HEK293 (cell line): ENCODE measurements at regions not wholly inside any gene's neighbourhood (a gene's known extent, or its start where the extent isn't known, plus 50 kb on each side); places are given as distances from the start of the nearest gene placed in this dataset.

Experiments
- CTCF ChIA-PET: fragments of 350-600 bp; formaldehyde crosslinking; extraction: SDS; loops from one replicate; lab custom pipeline; 2021; ENCODE audit warnings: antibody characterized with exemption; lab: Yijun Ruan, JAX
- POLR2A ChIA-PET: fragments of 300-600 bp; formaldehyde crosslinking; extraction: SDS; loops from one replicate; lab custom pipeline; 2020; ENCODE audit warnings: antibody characterized with exemption, inconsistent platforms; lab: Yijun Ruan, JAX
- H3K27ac ChIP-seq: fragments of 200-500 bp; sonication (Bioruptor generic); 2 replicates; pipeline ENCODE4 v1.5.1; 2014; ENCODE audit warnings: low read depth, low read length, control low read depth, inconsistent platforms; ENCODE audit errors: extremely low read depth
- H3K36me3 ChIP-seq, 2 experiments: fragments of 200-500 bp in 1 of 2; sonication (Bioruptor generic) in 1 of 2; 1 replicate in 1 of 2; 2 replicates in 1 of 2; pipeline ENCODE4 v1.5.1; 2014 to 2017; ENCODE audit warnings: inconsistent platforms in 2 of 2, low read length in 2 of 2; ENCODE audit not compliant: control insufficient read depth in 2 of 2, insufficient read depth in 1 of 2
- H3K4me1 ChIP-seq: fragments of 200-500 bp; sonication (Bioruptor generic); 2 replicates; pipeline ENCODE4 v1.5.1; 2014; ENCODE audit warnings: mild to moderate bottlenecking, low read length, inconsistent platforms; ENCODE audit not compliant: control insufficient read depth, insufficient read depth
- H3K4me3 ChIP-seq: 2 replicates; pipeline ENCODE4 v1.5.1; 2011; ENCODE audit warnings: low read depth, mild to moderate bottlenecking, control low read depth, low read length, moderate library complexity
- H3K9me3 ChIP-seq: fragments of 200-500 bp; sonication (Bioruptor generic); 2 replicates; pipeline ENCODE4 v1.5.1; 2014; ENCODE audit warnings: low read depth, low read length, inconsistent platforms; ENCODE audit not compliant: control insufficient read depth, insufficient read depth
- BCL11B ChIP-seq: fragments of 450-650 bp; formaldehyde crosslinking; IDR thresholded peaks from 2 replicates; pipeline ENCODE4 v1.5.1; 2016; ENCODE audit warnings: low read depth, missing biosample characterization, missing genetic modification characterization
- HOXD13 ChIP-seq: sonication (generic); formaldehyde crosslinking; IDR thresholded peaks from 2 replicates; pipeline ENCODE4 v1.8.0; 2022; ENCODE audit warnings: missing genetic modification reagents, borderline replicate concordance
- PATZ1 ChIP-seq: fragments of 450-650 bp; formaldehyde crosslinking; IDR thresholded peaks from 2 replicates; pipeline ENCODE4 v1.5.1; 2016; ENCODE audit warnings: missing biosample characterization, missing genetic modification characterization
- SP7 ChIP-seq: fragments of 450-650 bp; formaldehyde crosslinking; IDR thresholded peaks from 2 replicates; pipeline ENCODE4 v1.5.1; 2016; ENCODE audit warnings: missing biosample characterization, missing genetic modification characterization
- YY2 ChIP-seq: fragments of 450-650 bp; formaldehyde crosslinking; IDR thresholded peaks from 2 replicates; pipeline ENCODE4 v1.5.1; 2016; ENCODE audit warnings: missing biosample characterization, missing genetic modification characterization
- ZBTB11 ChIP-seq: fragments of 450-650 bp; formaldehyde crosslinking; conservative IDR thresholded peaks from 2 replicates; pipeline ENCODE4 v1.5.1; 2016; ENCODE audit warnings: low read depth, missing biosample characterization, missing genetic modification characterization
- ZFHX2 ChIP-seq: fragments of 450-650 bp; formaldehyde crosslinking; conservative IDR thresholded peaks from 2 replicates; pipeline ENCODE4 v1.5.1; 2016; ENCODE audit warnings: missing biosample characterization, missing genetic modification characterization
- ZFP37 ChIP-seq: fragments of 450-650 bp; formaldehyde crosslinking; IDR thresholded peaks from 2 replicates; pipeline ENCODE4 v1.5.1; 2016; ENCODE audit warnings: missing biosample characterization, missing genetic modification characterization
- ZNF112 ChIP-seq: fragments of 450-650 bp; formaldehyde crosslinking; IDR thresholded peaks from 2 replicates; pipeline ENCODE4 v1.5.0; 2017; ENCODE audit warnings: missing biosample characterization, missing genetic modification characterization
- ZNF23 ChIP-seq: fragments of 450-650 bp; formaldehyde crosslinking; IDR thresholded peaks from 2 replicates; pipeline ENCODE4 v1.5.1; 2016; ENCODE audit warnings: missing biosample characterization, missing genetic modification characterization, borderline replicate concordance
- ZNF239 ChIP-seq: fragments of 450-650 bp; formaldehyde crosslinking; IDR thresholded peaks from 2 replicates; pipeline ENCODE4 v1.5.1; 2016; ENCODE audit warnings: missing biosample characterization, missing genetic modification characterization
- ZNF394 ChIP-seq: fragments of 450-650 bp; formaldehyde crosslinking; IDR thresholded peaks from 2 replicates; pipeline ENCODE4 v1.5.1; 2016; ENCODE audit warnings: missing biosample characterization, missing genetic modification characterization, mild to moderate bottlenecking, moderate library complexity, borderline replicate concordance
- ZNF488 ChIP-seq: fragments of 450-650 bp; formaldehyde crosslinking; IDR thresholded peaks from 2 replicates; pipeline ENCODE4 v1.5.1; 2016; ENCODE audit warnings: missing biosample characterization, missing genetic modification characterization
- ZNF544 ChIP-seq: fragments of 450-650 bp; formaldehyde crosslinking; IDR thresholded peaks from 2 replicates; pipeline ENCODE4 v1.5.0; 2017; ENCODE audit warnings: missing biosample characterization, missing genetic modification characterization
- ZNF548 ChIP-seq: fragments of 450-650 bp; formaldehyde crosslinking; IDR thresholded peaks from 2 replicates; pipeline ENCODE4 v1.5.1; 2016; ENCODE audit warnings: missing biosample characterization, missing genetic modification characterization
- ZNF555 ChIP-seq: fragments of 450-650 bp; formaldehyde crosslinking; conservative IDR thresholded peaks from 2 replicates; pipeline ENCODE4 v1.5.1; 2017; ENCODE audit warnings: missing biosample characterization, mild to moderate bottlenecking, missing genetic modification characterization, inconsistent platforms
- ZNF610 ChIP-seq: fragments of 450-650 bp; formaldehyde crosslinking; IDR thresholded peaks from 2 replicates; pipeline ENCODE4 v1.5.1; 2016; ENCODE audit warnings: missing biosample characterization, missing genetic modification characterization, borderline replicate concordance
- ZNF843 ChIP-seq: fragments of 450-650 bp; formaldehyde crosslinking; IDR thresholded peaks from 2 replicates; pipeline ENCODE4 v1.5.1; 2016; ENCODE audit warnings: missing biosample characterization, missing genetic modification characterization
- ZSCAN5A ChIP-seq: fragments of 450-650 bp; formaldehyde crosslinking; IDR thresholded peaks from 2 replicates; pipeline ENCODE4 v1.5.1; 2016; ENCODE audit warnings: missing biosample characterization, missing genetic modification characterization

- H3K4me1 ChIP-seq = no peaks in the 10 kb centered on the region
- H3K27ac ChIP-seq = no peak overlapping the region
- H3K36me3 ChIP-seq = no peaks in the 10 kb centered on the region
- TF ChIP-seq ZNF239 (tag by site-specific recombination) (no peak), HOXD13 (no peak), ZNF555 (tag by site-specific recombination) (no peak), ZNF112 (tag by site-specific recombination) (no peak), ZNF23 (tag by site-specific recombination) (no peak), ZNF488 (tag by site-specific recombination) (no peak), ZFP37 (tag by site-specific recombination) (no peak), ZNF610 (tag by site-specific recombination) (no peak), ZNF394 (no peak), SP7 (tag by site-specific recombination) (no peak), ZSCAN5A (tag by site-specific recombination) (no peak), ZNF544 (tag by site-specific recombination) (no peak)
- ChIA-PET POLR2A (no interaction called here), CTCF (no interaction called here)
- no peak overlapping the region for H3K4me3 ChIP-seq
- no peaks in the 10 kb centered on the region for H3K9me3 ChIP-seq
Observed at GRCh38 chr17:71995590-71995989, 125.2 kb upstream of the SOX9 start.

- ChIA-PET CTCF (no interaction called here), POLR2A (no interaction called here)
- no peak overlapping the region for H3K4me3 ChIP-seq
- H3K9me3 ChIP-seq = no peaks in the 10 kb centered on the region
- TF ChIP-seq ZBTB11 (tag by site-specific recombination) (no peak), YY2 (tag by site-specific recombination) (no peak), PATZ1 (tag by site-specific recombination) (no peak), ZNF548 (tag by site-specific recombination) (no peak), ZNF843 (tag by site-specific recombination) (no peak), ZFHX2 (no peak), BCL11B (tag by site-specific recombination) (no peak)
- no peaks in the 10 kb centered on the region for H3K36me3 ChIP-seq
- H3K4me1 ChIP-seq = no peaks in the 10 kb centered on the region
- no peak overlapping the region for H3K27ac ChIP-seq
Observed at GRCh38 chr17:72004011-72004427, 116.8 kb upstream of the SOX9 start.
